ENCODE measurements at regions not wholly inside any gene's neighbourhood (a gene's known extent, or its start where the extent isn't known, plus 50 kb on each side); places are given as distances from the start of the nearest gene placed in this dataset.

DNA sequence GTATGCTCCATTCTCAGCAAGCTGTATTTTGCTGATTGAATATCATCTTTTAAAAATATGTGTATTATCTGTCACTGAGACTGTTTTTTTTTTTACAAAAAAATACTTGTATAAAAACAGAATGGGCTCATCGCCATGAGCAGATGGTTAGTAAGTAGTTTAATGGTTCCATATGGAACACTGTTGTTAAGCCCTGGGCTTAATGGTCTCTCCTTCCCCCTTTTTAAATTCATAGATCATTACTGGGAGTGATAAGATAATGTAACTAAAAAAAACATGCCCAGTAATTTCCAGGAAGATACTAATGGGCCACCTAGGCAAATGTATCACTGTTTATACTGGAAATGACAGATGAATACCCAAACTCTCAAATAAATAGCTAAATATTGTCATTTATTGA is 95.3 kb upstream of the TPRG1 start:
- TF ChIP-seq, protein P1, sequence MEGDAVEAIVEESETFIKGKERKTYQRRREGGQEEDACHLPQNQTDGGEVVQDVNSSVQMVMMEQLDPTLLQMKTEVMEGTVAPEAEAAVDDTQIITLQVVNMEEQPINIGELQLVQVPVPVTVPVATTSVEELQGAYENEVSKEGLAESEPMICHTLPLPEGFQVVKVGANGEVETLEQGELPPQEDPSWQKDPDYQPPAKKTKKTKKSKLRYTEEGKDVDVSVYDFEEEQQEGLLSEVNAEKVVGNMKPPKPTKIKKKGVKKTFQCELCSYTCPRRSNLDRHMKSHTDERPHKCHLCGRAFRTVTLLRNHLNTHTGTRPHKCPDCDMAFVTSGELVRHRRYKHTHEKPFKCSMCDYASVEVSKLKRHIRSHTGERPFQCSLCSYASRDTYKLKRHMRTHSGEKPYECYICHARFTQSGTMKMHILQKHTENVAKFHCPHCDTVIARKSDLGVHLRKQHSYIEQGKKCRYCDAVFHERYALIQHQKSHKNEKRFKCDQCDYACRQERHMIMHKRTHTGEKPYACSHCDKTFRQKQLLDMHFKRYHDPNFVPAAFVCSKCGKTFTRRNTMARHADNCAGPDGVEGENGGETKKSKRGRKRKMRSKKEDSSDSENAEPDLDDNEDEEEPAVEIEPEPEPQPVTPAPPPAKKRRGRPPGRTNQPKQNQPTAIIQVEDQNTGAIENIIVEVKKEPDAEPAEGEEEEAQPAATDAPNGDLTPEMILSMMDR (IDR thresholded peaks at IDR 0.05; ENCODE audit: control extremely low read depth in 1 of 3, insufficient read depth in 1 of 3, low read depth in 1 of 3, low read length in 3 of 3) = no peak
- TF ChIP-seq JUN (IDR thresholded peaks at IDR 0.05; ENCODE audit: low read depth, low read length) (no peak), ZNF274 (IDR thresholded peaks at IDR 0.05; ENCODE audit: borderline replicate concordance, extremely low read depth, low read length) (no peak), TAF1 (IDR thresholded peaks at IDR 0.05; ENCODE audit: low read depth, low read length) (no peak), RAD21 (IDR thresholded peaks at IDR 0.05 in 1 of 2, conservative IDR thresholded peaks at IDR 0.05 in 1 of 2; ENCODE audit: low read depth in 2 of 2, low read length in 2 of 2) (no peak)
- TF ChIP-seq, protein P2, sequence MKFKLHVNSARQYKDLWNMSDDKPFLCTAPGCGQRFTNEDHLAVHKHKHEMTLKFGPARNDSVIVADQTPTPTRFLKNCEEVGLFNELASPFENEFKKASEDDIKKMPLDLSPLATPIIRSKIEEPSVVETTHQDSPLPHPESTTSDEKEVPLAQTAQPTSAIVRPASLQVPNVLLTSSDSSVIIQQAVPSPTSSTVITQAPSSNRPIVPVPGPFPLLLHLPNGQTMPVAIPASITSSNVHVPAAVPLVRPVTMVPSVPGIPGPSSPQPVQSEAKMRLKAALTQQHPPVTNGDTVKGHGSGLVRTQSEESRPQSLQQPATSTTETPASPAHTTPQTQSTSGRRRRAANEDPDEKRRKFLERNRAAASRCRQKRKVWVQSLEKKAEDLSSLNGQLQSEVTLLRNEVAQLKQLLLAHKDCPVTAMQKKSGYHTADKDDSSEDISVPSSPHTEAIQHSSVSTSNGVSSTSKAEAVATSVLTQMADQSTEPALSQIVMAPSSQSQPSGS (IDR thresholded peaks at IDR 0.05; ENCODE audit: low read length) = no peak
- TF ChIP-seq, protein P3, sequence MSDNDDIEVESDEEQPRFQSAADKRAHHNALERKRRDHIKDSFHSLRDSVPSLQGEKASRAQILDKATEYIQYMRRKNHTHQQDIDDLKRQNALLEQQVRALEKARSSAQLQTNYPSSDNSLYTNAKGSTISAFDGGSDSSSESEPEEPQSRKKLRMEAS (IDR thresholded peaks at IDR 0.05) = no peak
